H9 (cell line): ENCODE measurements at regions not wholly inside any gene's neighbourhood (a gene's known extent, or its start where the extent isn't known, plus 50 kb on each side); places are given as distances from the start of the nearest gene placed in this dataset.

Experiments
- DNase-seq: peaks from one replicate; pipeline ENCODE4 v3.0.0-alpha.2; 2017
- H2AFZ ChIP-seq: one replicate; pipeline ENCODE4 v1.6.1; 2013; ENCODE audit warnings: mild to moderate bottlenecking, low read length, control low read depth, moderate library complexity
- H2AK5ac ChIP-seq: 2 replicates; pipeline ENCODE4 v1.6.1; 2013; ENCODE audit warnings: low read length, control low read depth, mixed read lengths; ENCODE audit not compliant: insufficient read length
- H2BK120ac ChIP-seq: one replicate; pipeline ENCODE4 v1.6.1; 2013; ENCODE audit warnings: low read depth, mild to moderate bottlenecking, low read length, control low read depth, inconsistent platforms; ENCODE audit not compliant: poor library complexity, severe bottlenecking
- H2BK12ac ChIP-seq: 2 replicates; pipeline ENCODE4 v1.6.1; 2013; ENCODE audit warnings: low read length, control low read depth, mixed read lengths, low read depth; ENCODE audit not compliant: insufficient read length
- H2BK15ac ChIP-seq: 2 replicates; pipeline ENCODE4 v1.6.1; 2013; ENCODE audit warnings: low read depth, low read length, control low read depth
- H2BK20ac ChIP-seq: one replicate; pipeline ENCODE4 v1.6.1; 2013; ENCODE audit warnings: low read depth, mild to moderate bottlenecking, low read length, control low read depth, inconsistent platforms; ENCODE audit not compliant: poor library complexity, severe bottlenecking
- H2BK5ac ChIP-seq: 2 replicates; pipeline ENCODE4 v1.6.1; 2013; ENCODE audit warnings: low read length, control low read depth, mixed read lengths; ENCODE audit not compliant: insufficient read length
- H3K14ac ChIP-seq: 2 replicates; pipeline ENCODE4 v1.6.1; 2013; ENCODE audit warnings: low read length, control low read depth; ENCODE audit not compliant: insufficient read depth
- H3K18ac ChIP-seq: 2 replicates; pipeline ENCODE4 v1.6.1; 2013; ENCODE audit warnings: low read depth, mild to moderate bottlenecking, mixed read lengths, low read length, control low read depth; ENCODE audit not compliant: insufficient read length
- H3K23ac ChIP-seq: 2 replicates; pipeline ENCODE4 v1.6.1; 2013; ENCODE audit warnings: low read length, control low read depth, mixed read lengths, low read depth; ENCODE audit not compliant: insufficient read length
- H3K23me2 ChIP-seq: 2 replicates; pipeline ENCODE4 v1.6.1; 2013; ENCODE audit warnings: low read depth, mild to moderate bottlenecking, mixed read lengths, low read length, control low read depth; ENCODE audit not compliant: insufficient read length, poor library complexity, severe bottlenecking
- H3K27ac ChIP-seq: 2 replicates; pipeline ENCODE4 v1.5.1; 2013; ENCODE audit warnings: low read length, control low read depth, mixed read lengths, low read depth; ENCODE audit not compliant: insufficient read length
- H3K27me3 ChIP-seq: 2 replicates; pipeline ENCODE4 v1.6.1; 2013; ENCODE audit warnings: low read length, control low read depth, inconsistent platforms; ENCODE audit not compliant: insufficient read depth
- H3K4ac ChIP-seq: 2 replicates; pipeline ENCODE4 v1.6.1; 2013; ENCODE audit warnings: low read depth, mild to moderate bottlenecking, control low read depth, inconsistent platforms, low read length, moderate library complexity
- H3K4me1 ChIP-seq: 2 replicates; pipeline ENCODE4 v1.6.1; 2013; ENCODE audit warnings: low read length, control low read depth, inconsistent platforms; ENCODE audit not compliant: insufficient read depth
- H3K4me2 ChIP-seq: 2 replicates; pipeline ENCODE4 v1.6.1; 2013; ENCODE audit warnings: low read length, control low read depth, mixed read lengths; ENCODE audit not compliant: insufficient read length, insufficient read depth
- H3K56ac ChIP-seq: 2 replicates; pipeline ENCODE4 v1.6.1; 2013; ENCODE audit warnings: low read depth, mild to moderate bottlenecking, mixed read lengths, low read length, control low read depth; ENCODE audit not compliant: insufficient read length
- H3K79me1 ChIP-seq: 2 replicates; pipeline ENCODE4 v1.6.1; 2013; ENCODE audit warnings: low read depth, mild to moderate bottlenecking, moderate library complexity, low read length, control low read depth, inconsistent platforms; ENCODE audit not compliant: insufficient read depth, poor library complexity, severe bottlenecking
- H3K79me2 ChIP-seq: 2 replicates; pipeline ENCODE4 v1.6.1; 2013; ENCODE audit warnings: low read length, control low read depth, inconsistent platforms; ENCODE audit not compliant: insufficient read depth
- H3K9ac ChIP-seq: 2 replicates; pipeline ENCODE4 v1.6.1; 2013; ENCODE audit warnings: low read length, control low read depth, mixed read lengths; ENCODE audit not compliant: insufficient read length; ENCODE audit errors: extremely low read depth
- H3K9me3 ChIP-seq: one replicate; pipeline ENCODE4 v1.6.1; 2013; ENCODE audit warnings: low read depth, low read length, inconsistent platforms; ENCODE audit not compliant: control insufficient read depth
- H3T11ph ChIP-seq: one replicate; pipeline ENCODE4 v1.6.1; 2013; ENCODE audit warnings: mild to moderate bottlenecking, low read length, control low read depth, inconsistent platforms
- H4K20me1 ChIP-seq: one replicate; pipeline ENCODE4 v1.6.1; 2013; ENCODE audit not compliant: control insufficient read depth, insufficient read length, insufficient read depth
- H4K5ac ChIP-seq: 2 replicates; pipeline ENCODE4 v1.6.1; 2013; ENCODE audit warnings: low read depth, mild to moderate bottlenecking, mixed read lengths, low read length, control low read depth; ENCODE audit not compliant: insufficient read length
- H4K8ac ChIP-seq: replicated peaks from 2 replicates; pipeline ENCODE4 v1.6.1; 2013; ENCODE audit warnings: low read length, control low read depth, mixed read lengths, low read depth; ENCODE audit not compliant: insufficient read length
- H4K91ac ChIP-seq: 2 replicates; pipeline ENCODE4 v1.6.1; 2013; ENCODE audit warnings: low read depth, mild to moderate bottlenecking, moderate library complexity, mixed read lengths, low read length, control low read depth; ENCODE audit not compliant: insufficient read length
- H3K27ac Mint-ChIP-seq, 3 experiments: 2 replicates in 2 of 3; 3 replicates in 1 of 3; pipeline ENCODE4 v1.8.0; 2020 to 2021; ENCODE audit warnings: mixed read lengths in 3 of 3, mild to moderate bottlenecking in 1 of 3, moderate library complexity in 1 of 3
- H3K27me3 Mint-ChIP-seq: 2 replicates; pipeline ENCODE4 v1.8.0; 2021; ENCODE audit warnings: low read depth, mild to moderate bottlenecking, moderate library complexity, mixed read lengths
- H3K36me3 Mint-ChIP-seq, 3 experiments: 2 replicates in 2 of 3; 3 replicates in 1 of 3; pipeline ENCODE4 v1.8.0; 2020 to 2021; ENCODE audit warnings: low read depth in 3 of 3, mixed read lengths in 3 of 3; ENCODE audit not compliant: insufficient read depth in 1 of 3
- H3K4me1 Mint-ChIP-seq, 2 experiments: 2 replicates each; pipeline ENCODE4 v1.8.0; 2020; ENCODE audit warnings: mixed read lengths in 2 of 2
- H3K4me3 Mint-ChIP-seq, 2 experiments: 2 replicates in 1 of 2; 3 replicates in 1 of 2; pipeline ENCODE4 v1.8.0; 2020 to 2021; ENCODE audit warnings: mild to moderate bottlenecking in 2 of 2, mixed read lengths in 2 of 2, moderate library complexity in 1 of 2
- H3K9me3 Mint-ChIP-seq, 2 experiments: 2 replicates in 1 of 2; 3 replicates in 1 of 2; pipeline ENCODE4 v1.8.0; 2020; ENCODE audit warnings: mild to moderate bottlenecking in 2 of 2, mixed read lengths in 2 of 2, moderate library complexity in 1 of 2
- CTCF ChIP-seq: fragments of 200-600 bp; sonication (generic); conservative IDR thresholded peaks from 3 replicates; pipeline ENCODE4 v1.8.0; 2021; ENCODE audit warnings: antibody characterized with exemption, mild to moderate bottlenecking
- WGBS: extraction: QIAGEN DNeasy Blood & Tissue Kit; methylation state at CpG from one replicate; pipeline ENCODE4 v1.1.7; 2013; ENCODE audit warnings: missing lambda C conversion rate, low lambda C conversion rate, mixed read lengths; ENCODE audit not compliant: insufficient read length; ENCODE audit errors: extremely low coverage; 5-methylcytosine and 5-hydroxymethylcytosine counted together

- Histone ChIP-seq H3K9ac (no peak overlapping the region), H3K23me2 (no peaks in the 10 kb centered on the region), H3K79me1 (no peaks in the 10 kb centered on the region), H3K27me3 (no peaks in the 10 kb centered on the region), H3K9me3 (no peaks in the 10 kb centered on the region), H2BK120ac (no peak overlapping the region), H3K56ac (no peak overlapping the region), H4K20me1 (no peaks in the 10 kb centered on the region), H4K91ac (no peak overlapping the region), H4K8ac (no peak overlapping the region), H3K4me2 (no peak overlapping the region), H3K4me1 (no peaks in the 10 kb centered on the region), H2AFZ (no peak overlapping the region), H2BK5ac (no peak overlapping the region), H3K79me2 (no peaks in the 10 kb centered on the region), H2BK15ac (no peak overlapping the region), H2AK5ac (no peak overlapping the region), H3T11ph (no peak overlapping the region), H3K23ac (no peak overlapping the region), H3K27ac (no peak overlapping the region), H3K14ac (no peak overlapping the region), H3K4ac (no peak overlapping the region), H2BK12ac (no peak overlapping the region), H2BK20ac (no peak overlapping the region), H4K5ac (no peak overlapping the region), H3K18ac (no peak overlapping the region)
- DNase-seq, result no peak
- no peak overlapping the region for H3K27ac Mint-ChIP-seq
- no peak for TF ChIP-seq CTCF
- H3K4me1 Mint-ChIP-seq, result peaks cover 2 to 3% of the 10 kb centered on the region in 2 experiments; a peak in 1 of 4 replicates
- no peaks in the 10 kb centered on the region for H3K9me3 Mint-ChIP-seq
- H3K36me3 Mint-ChIP-seq, result no peaks in the 10 kb centered on the region
- peaks cover 1% of the 10 kb centered on the region; the same call in 1 of the 2 replicates for H3K27me3 Mint-ChIP-seq
- H3K4me3 Mint-ChIP-seq, result no peak overlapping the region
- no CpG with 5 or more reads among the region's 1 CpG for WGBS
Measured at GRCh38 chr18:45245091-45245511, 370.2 kb upstream of the SLC14A2 start.
